Adrenal gland (tissue), 9 donors: ENCODE measurements at regions not wholly inside any gene's neighbourhood (a gene's known extent, or its start where the extent isn't known, plus 50 kb on each side); places are given as distances from the start of the nearest gene placed in this dataset.

Source experiments
- DNase-seq, 7 donors: peaks; one replicate each; pipeline ENCODE4 v3.0.0-alpha.2; 2019 to 2020
- H3K27ac ChIP-seq, 5 donors: fragments of 200-600 bp; sonication (generic) in 4 of 5; 1 replicate in 3 of 5; 2 replicates in 2 of 5; pipeline versions ENCODE4 v1.5.1 to v1.8.0; 2016 to 2020; ENCODE audit warnings: mild to moderate bottlenecking in 1 of 5
- H3K27me3 ChIP-seq: fragments of 200-600 bp; 2 replicates; pipeline ENCODE4 v1.8.0; 2021
- H3K36me3 ChIP-seq, 2 donors: fragments of 200-600 bp; replicated peaks in 1 of 2; 1 replicate in 1 of 2; 2 replicates in 1 of 2; pipeline versions ENCODE4 v1.5.1 to v1.8.0; 2018 to 2022
- H3K4me1 ChIP-seq, 2 donors: fragments of 200-600 bp; replicated peaks in 1 of 2; 1 replicate in 1 of 2; 2 replicates in 1 of 2; pipeline versions ENCODE4 v1.5.1 to v1.8.0; 2018 to 2021
- H3K4me3 ChIP-seq, 4 donors: fragments of 200-600 bp; sonication (generic) in 3 of 4; one replicate each; pipeline ENCODE4 v1.5.1; 2016 to 2018
- H3K9me3 ChIP-seq, 3 donors: fragments of 200-600 bp; sonication (generic) in 1 of 3; replicated peaks in 1 of 3; 1 replicate in 2 of 3; 2 replicates in 1 of 3; pipeline versions ENCODE4 v1.5.1 to v1.8.0; 2016 to 2021
- POLR2A ChIP-seq, 2 donors: fragments of 450-650 bp; IDR thresholded peaks; one replicate each; pipeline ENCODE4 v1.6.1; 2017; ENCODE audit warnings: antibody characterized with exemption in 2 of 2, mild to moderate bottlenecking in 2 of 2, moderate library complexity in 1 of 2
- WGBS, 4 donors: extraction: QIAGEN DNeasy Blood & Tissue Kit in 2 of 4; methylation state at CpG; one replicate each; pipeline versions ENCODE4 v1.1.5 to v1.1.7; 2013 to 2017; 5-methylcytosine and 5-hydroxymethylcytosine counted together
- intact Hi-C, 2 donors: fragments of 100-400 bp; cut with DNase I; formaldehyde crosslinking; loops; one replicate each; pipeline versions ENCODE4 v1.14.1 to v1.15.0; 2022 to 2023
- TF ChIP-seq, protein P1 (sequence below), 6 experiments: fragments of 450-650 bp in 4 of 6; fragments of 200-600 bp in 2 of 6; sonication (generic) in 1 of 6; IDR thresholded peaks; 1 replicate in 5 of 6; 2 replicates in 1 of 6; pipeline versions ENCODE4 v1.5.1 to v1.8.0; 2016 to 2021; ENCODE audit warnings: antibody characterized with exemption in 6 of 6, mild to moderate bottlenecking in 2 of 6, moderate library complexity in 1 of 6
- donor health status: healthy with polysubstance abuse.
- donor health status: Bipolar disorder and iron deficiency.
- donor health status: DM: yes; HTN: yes; CAD: no.
- donor health status: DM: no; HTN: no; CAD: no.
- donor health status: DM: no; HTN: no; CAD: no.

DNA sequence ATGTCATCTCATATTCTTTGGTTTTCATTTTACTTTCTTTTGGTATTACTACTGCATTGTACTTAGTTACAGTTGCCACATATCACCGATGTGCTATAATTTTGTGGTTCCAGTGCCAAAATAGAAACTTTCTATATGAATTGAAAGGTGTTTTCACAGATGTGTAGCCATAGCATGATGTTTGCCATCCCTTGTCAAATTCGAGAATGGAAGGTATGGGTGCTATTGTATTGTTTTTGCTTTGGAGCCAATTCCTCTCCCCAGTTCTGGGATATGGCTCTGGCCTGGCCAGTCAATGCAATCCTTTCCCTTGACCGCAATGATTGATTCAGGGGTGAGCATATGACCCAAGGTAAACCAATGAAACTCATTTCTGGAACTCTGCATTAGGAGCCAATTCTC is 86.2 kb upstream of the RPS6KA3 start:
- WGBS, 4 donors, result 72 to 84% (median 81%) methylated on average over 3 of the region's 3 CpGs
- no peaks in the 10 kb centered on the region for H3K36me3 ChIP-seq
- H3K9me3 ChIP-seq, result no peaks in the 10 kb centered on the region
- TF ChIP-seq, protein P1, sequence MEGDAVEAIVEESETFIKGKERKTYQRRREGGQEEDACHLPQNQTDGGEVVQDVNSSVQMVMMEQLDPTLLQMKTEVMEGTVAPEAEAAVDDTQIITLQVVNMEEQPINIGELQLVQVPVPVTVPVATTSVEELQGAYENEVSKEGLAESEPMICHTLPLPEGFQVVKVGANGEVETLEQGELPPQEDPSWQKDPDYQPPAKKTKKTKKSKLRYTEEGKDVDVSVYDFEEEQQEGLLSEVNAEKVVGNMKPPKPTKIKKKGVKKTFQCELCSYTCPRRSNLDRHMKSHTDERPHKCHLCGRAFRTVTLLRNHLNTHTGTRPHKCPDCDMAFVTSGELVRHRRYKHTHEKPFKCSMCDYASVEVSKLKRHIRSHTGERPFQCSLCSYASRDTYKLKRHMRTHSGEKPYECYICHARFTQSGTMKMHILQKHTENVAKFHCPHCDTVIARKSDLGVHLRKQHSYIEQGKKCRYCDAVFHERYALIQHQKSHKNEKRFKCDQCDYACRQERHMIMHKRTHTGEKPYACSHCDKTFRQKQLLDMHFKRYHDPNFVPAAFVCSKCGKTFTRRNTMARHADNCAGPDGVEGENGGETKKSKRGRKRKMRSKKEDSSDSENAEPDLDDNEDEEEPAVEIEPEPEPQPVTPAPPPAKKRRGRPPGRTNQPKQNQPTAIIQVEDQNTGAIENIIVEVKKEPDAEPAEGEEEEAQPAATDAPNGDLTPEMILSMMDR (IDR thresholded peaks at IDR 0.05), result no peak
- no peak for TF ChIP-seq POLR2A (IDR thresholded peaks at IDR 0.05)
- no peaks in the 10 kb centered on the region for H3K4me1 ChIP-seq
- intact Hi-C loops, result no loop called here
- DNase-seq, result no peak
- H3K27ac ChIP-seq, result no peak overlapping the region
- H3K27me3 ChIP-seq, result peaks cover 12% of the 10 kb centered on the region
- no peak overlapping the region for H3K4me3 ChIP-seq

DNA sequence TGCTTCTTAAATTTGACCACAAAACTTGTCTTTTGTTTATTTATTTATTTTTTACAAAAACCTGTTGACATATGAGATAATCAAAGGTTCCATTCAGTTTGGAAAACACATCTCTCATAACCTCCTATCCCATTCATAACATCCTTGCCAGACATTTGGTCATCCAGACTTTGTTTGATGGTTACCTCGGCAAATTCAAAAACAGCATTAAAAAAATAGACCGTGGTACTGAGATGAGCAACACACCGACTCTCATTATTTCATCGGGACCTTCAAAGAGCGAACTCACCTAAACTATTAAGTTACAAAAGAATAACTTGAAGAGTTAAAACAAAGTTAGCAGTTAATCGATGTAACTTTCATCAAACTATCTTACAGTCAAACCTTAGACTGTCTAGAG is 85.8 kb upstream of the RPS6KA3 start:
- Histone ChIP-seq H3K9me3 (no peaks in the 10 kb centered on the region), H3K4me3 (no peak overlapping the region), H3K36me3 (no peaks in the 10 kb centered on the region), H3K27ac (no peak overlapping the region), H3K4me1 (no peaks in the 10 kb centered on the region), H3K27me3 (peaks cover 12% of the 10 kb centered on the region)
- intact Hi-C loops, result no loop called here
- TF ChIP-seq, protein P1 (IDR thresholded peaks at IDR 0.05), result no peak
- no peak for TF ChIP-seq POLR2A (IDR thresholded peaks at IDR 0.05)
- WGBS, 4 donors, result 79 to 90% (median 88%) methylated on average over 6 of the region's 6 CpGs
- no peak for DNase-seq

DNA sequence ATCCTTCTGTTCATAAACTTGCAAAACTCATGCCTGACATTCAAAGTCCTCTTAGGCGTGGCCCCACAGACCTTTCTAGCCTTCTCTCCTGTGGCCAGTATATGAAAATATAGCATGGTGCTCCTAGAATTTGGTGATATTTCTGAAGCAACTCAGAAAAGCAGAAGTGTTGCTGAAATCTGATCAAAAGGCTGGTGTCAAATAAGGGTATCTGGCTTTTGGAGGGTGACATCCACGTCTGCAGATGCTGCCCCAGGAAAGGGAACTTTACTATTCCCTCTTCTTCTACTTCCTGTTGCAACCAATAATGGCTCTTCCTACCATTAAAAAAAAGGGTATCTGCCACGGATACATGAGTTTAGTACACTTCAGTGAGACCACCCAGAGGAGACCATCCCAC is 83.9 kb upstream of the RPS6KA3 start:
- Histone ChIP-seq H3K27ac (no peak overlapping the region), H3K4me3 (no peak overlapping the region), H3K4me1 (no peaks in the 10 kb centered on the region), H3K27me3 (peaks cover 11% of the 10 kb centered on the region), H3K36me3 (no peaks in the 10 kb centered on the region), H3K9me3 (no peaks in the 10 kb centered on the region)
- DNase-seq, result no peak
- TF ChIP-seq, protein P1 (IDR thresholded peaks at IDR 0.05), result no peak
- no peak for TF ChIP-seq POLR2A (IDR thresholded peaks at IDR 0.05)
- intact Hi-C loops, result no loop called here
- 38 to 55% (median 42%) methylated on average over 2 to 3 of the region's 3 CpGs for WGBS, 4 donors

DNA sequence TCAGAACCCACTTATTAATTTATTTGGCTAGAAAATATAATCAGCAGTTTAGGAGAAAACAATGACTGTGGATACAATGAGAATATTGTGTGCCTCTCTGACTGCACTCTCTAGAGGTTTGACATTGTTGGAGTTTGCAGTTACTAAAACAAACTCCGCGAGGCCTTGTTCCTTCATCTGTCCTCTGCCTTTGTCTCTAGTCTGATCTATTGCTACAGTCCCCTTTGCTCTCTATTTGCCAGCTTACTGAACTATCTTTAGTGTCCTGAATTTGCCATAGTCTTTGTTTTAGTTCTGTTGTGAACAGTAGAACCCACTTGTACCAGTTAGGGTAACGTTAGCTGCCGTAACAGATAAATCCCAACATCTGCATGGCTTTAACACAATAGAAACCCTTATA is 81.4 kb upstream of the RPS6KA3 start:
- WGBS, 4 donors, result 82 to 93% (median 87%) methylated on average over 4 of the region's 4 CpGs
- Histone ChIP-seq H3K27ac (no peak overlapping the region), H3K27me3 (peaks cover 6% of the 10 kb centered on the region), H3K4me3 (no peak overlapping the region), H3K36me3 (no peaks in the 10 kb centered on the region), H3K9me3 (no peaks in the 10 kb centered on the region), H3K4me1 (no peaks in the 10 kb centered on the region)
- no peak for DNase-seq
- intact Hi-C loops, result no loop called here
- TF ChIP-seq, protein P1 (IDR thresholded peaks at IDR 0.05), result no peak
- no peak for TF ChIP-seq POLR2A (IDR thresholded peaks at IDR 0.05)
